PC-9 (cell line): ENCODE measurements at regions not wholly inside any gene's neighbourhood (a gene's known extent, or its start where the extent isn't known, plus 50 kb on each side); places are given as distances from the start of the nearest gene placed in this dataset.
"Not testable (repeated sequence)": the region's sequence is repeated elsewhere in the genome, so short reads cannot be mapped to it uniquely, and the experiment has no call there.

Experiments used
- BruUV-seq: library from RNA; stranded (reverse); fragments of 400-500 nt; replicated peaks from 2 replicates; lab custom pipeline; 2021; lab: Mats Ljungman, UMichigan
- CTCF ChIA-PET: fragments of 300-600 bp; sonication (Branson Sonifier 250); formaldehyde crosslinking; loops from one replicate; lab custom pipeline; 2022; ENCODE audit warnings: antibody characterized with exemption; lab: Charles Lee
- POLR2A ChIA-PET: fragments of 300-600 bp; sonication (Branson Sonifier 250); formaldehyde crosslinking; loops from one replicate; lab custom pipeline; 2022; ENCODE audit warnings: antibody characterized with exemption; ENCODE audit not compliant: unreplicated experiment; lab: Charles Lee
- DNase-seq, 2 experiments: peaks; one replicate each; pipeline versions ENCODE4 v3.0.0 to v3.0.0-alpha.2; 2015 to 2022; ENCODE audit warnings: mixed read lengths in 1 of 2
- H2AFZ ChIP-seq: fragments of 200-600 bp; sonication (generic); 2 replicates; pipeline ENCODE4 v1.8.1; 2017; ENCODE audit warnings: antibody characterized with exemption
- H3F3A ChIP-seq: fragments of 200-600 bp; sonication (generic); 2 replicates; pipeline ENCODE4 v1.8.1; 2017; ENCODE audit warnings: antibody characterized with exemption, mild to moderate bottlenecking, low read depth; ENCODE audit not compliant: insufficient read depth
- H3K27ac ChIP-seq: fragments of 200-600 bp; sonication (generic); 2 replicates; pipeline ENCODE4 v1.6.1; 2016; ENCODE audit warnings: mixed run types
- H3K27me3 ChIP-seq: fragments of 200-600 bp; sonication (generic); 2 replicates; pipeline ENCODE4 v1.6.1; 2016; ENCODE audit warnings: low read depth, mixed run types; ENCODE audit not compliant: insufficient read depth
- H3K36me3 ChIP-seq: fragments of 200-600 bp; sonication (generic); 2 replicates; pipeline ENCODE4 v1.6.1; 2016; ENCODE audit warnings: low read depth, mixed run types
- H3K4me1 ChIP-seq: fragments of 200-600 bp; sonication (generic); replicated peaks from 2 replicates; pipeline ENCODE4 v1.6.1; 2016; ENCODE audit warnings: mixed run types; ENCODE audit not compliant: insufficient read depth
- H3K4me2 ChIP-seq: fragments of 200-600 bp; sonication (generic); 2 replicates; pipeline ENCODE4 v1.6.1; 2017; ENCODE audit warnings: mixed run types
- H3K4me3 ChIP-seq: fragments of 200-600 bp; sonication (generic); 2 replicates; pipeline ENCODE4 v1.6.1; 2016; ENCODE audit warnings: mixed run types
- H3K79me2 ChIP-seq: fragments of 200-600 bp; sonication (generic); 2 replicates; pipeline ENCODE4 v1.6.1; 2017; ENCODE audit warnings: low read depth, mixed run types
- H3K9me2 ChIP-seq: fragments of 200-600 bp; sonication (generic); 2 replicates; pipeline ENCODE4 v1.8.1; 2017; ENCODE audit warnings: mild to moderate bottlenecking; ENCODE audit not compliant: insufficient read depth
- H3K9me3 ChIP-seq: fragments of 200-600 bp; sonication (generic); 2 replicates; pipeline ENCODE4 v1.8.1; 2016; ENCODE audit warnings: low read depth; ENCODE audit not compliant: insufficient read depth
- H4K20me1 ChIP-seq: fragments of 200-600 bp; sonication (generic); 2 replicates; pipeline ENCODE4 v1.8.1; 2017; ENCODE audit not compliant: insufficient read depth
- EZH2 ChIP-seq: fragments of 200-600 bp; sonication (generic); IDR thresholded peaks from 2 replicates; pipeline ENCODE4 v1.8.0; 2017; ENCODE audit warnings: antibody characterized with exemption, low read depth
- intact Hi-C: fragments of 100-400 bp; cut with micrococcal nuclease; formaldehyde crosslinking; loops from one replicate; pipeline ENCODE4 v1.10.0; 2022; ENCODE audit not compliant: unreplicated experiment
- TF ChIP-seq, protein P1 (sequence below): fragments of 200-600 bp; sonication (generic); conservative IDR thresholded peaks from 2 replicates; pipeline ENCODE4 v1.6.1; 2017; ENCODE audit warnings: mixed run types, antibody characterized with exemption, mild to moderate bottlenecking, moderate library complexity

GRCh38 chr7:113030489-113030888 lies 56.1 kb downstream of the GPR85 start:
- ChIA-PET CTCF (no interaction called here), POLR2A (no interaction called here)
- H3K4me3 ChIP-seq = no peak overlapping the region
- intact Hi-C loops = no loop called here
- H3K27me3 ChIP-seq = no peaks in the 10 kb centered on the region
- no peak overlapping the region for H3K4me2 ChIP-seq
- H2AFZ ChIP-seq = no peak overlapping the region
- no TSS peak for BruUV-seq
- no peaks in the 10 kb centered on the region for H3K79me2 ChIP-seq
- H3K9me2 ChIP-seq = no peaks in the 10 kb centered on the region
- no peaks in the 10 kb centered on the region for H3F3A ChIP-seq
- no peaks in the 10 kb centered on the region for H3K9me3 ChIP-seq
- H3K4me1 ChIP-seq = no peaks in the 10 kb centered on the region
- no peak for TF ChIP-seq EZH2
- TF ChIP-seq, protein P1, sequence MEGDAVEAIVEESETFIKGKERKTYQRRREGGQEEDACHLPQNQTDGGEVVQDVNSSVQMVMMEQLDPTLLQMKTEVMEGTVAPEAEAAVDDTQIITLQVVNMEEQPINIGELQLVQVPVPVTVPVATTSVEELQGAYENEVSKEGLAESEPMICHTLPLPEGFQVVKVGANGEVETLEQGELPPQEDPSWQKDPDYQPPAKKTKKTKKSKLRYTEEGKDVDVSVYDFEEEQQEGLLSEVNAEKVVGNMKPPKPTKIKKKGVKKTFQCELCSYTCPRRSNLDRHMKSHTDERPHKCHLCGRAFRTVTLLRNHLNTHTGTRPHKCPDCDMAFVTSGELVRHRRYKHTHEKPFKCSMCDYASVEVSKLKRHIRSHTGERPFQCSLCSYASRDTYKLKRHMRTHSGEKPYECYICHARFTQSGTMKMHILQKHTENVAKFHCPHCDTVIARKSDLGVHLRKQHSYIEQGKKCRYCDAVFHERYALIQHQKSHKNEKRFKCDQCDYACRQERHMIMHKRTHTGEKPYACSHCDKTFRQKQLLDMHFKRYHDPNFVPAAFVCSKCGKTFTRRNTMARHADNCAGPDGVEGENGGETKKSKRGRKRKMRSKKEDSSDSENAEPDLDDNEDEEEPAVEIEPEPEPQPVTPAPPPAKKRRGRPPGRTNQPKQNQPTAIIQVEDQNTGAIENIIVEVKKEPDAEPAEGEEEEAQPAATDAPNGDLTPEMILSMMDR = no peak
- H3K27ac ChIP-seq = no peak overlapping the region
- no peaks in the 10 kb centered on the region for H4K20me1 ChIP-seq
- no peaks in the 10 kb centered on the region for H3K36me3 ChIP-seq
- DNase-seq = no peak

- DNase-seq = no peak
- Histone ChIP-seq H3K4me3 (no peak overlapping the region), H3K9me2 (no peaks in the 10 kb centered on the region), H3K36me3 (no peaks in the 10 kb centered on the region), H2AFZ (no peak overlapping the region), H3K79me2 (no peaks in the 10 kb centered on the region), H3K4me1 (no peaks in the 10 kb centered on the region), H4K20me1 (no peaks in the 10 kb centered on the region), H3K9me3 (no peaks in the 10 kb centered on the region), H3K27me3 (no peaks in the 10 kb centered on the region), H3K27ac (no peak overlapping the region), H3F3A (no peaks in the 10 kb centered on the region), H3K4me2 (no peak overlapping the region)
- BruUV-seq = no TSS peak
- intact Hi-C loops = no loop called here
- TF ChIP-seq, protein P1 = no peak
- TF ChIP-seq EZH2 = no peak
- ChIA-PET POLR2A (no interaction called here), CTCF (no interaction called here)
Measured at GRCh38 chr7:113026941-113027340, 59.7 kb downstream of the GPR85 start.

GRCh38 chr7:113017144-113017857 lies 69.3 kb downstream of the GPR85 start:
- H4K20me1 ChIP-seq, H3K27me3 ChIP-seq, H3K9me3 ChIP-seq, H3K4me2 ChIP-seq, H3K4me1 ChIP-seq, H3K36me3 ChIP-seq, H2AFZ ChIP-seq, DNase-seq, H3K4me3 ChIP-seq, H3K27ac ChIP-seq, POLR2A ChIA-PET, H3F3A ChIP-seq, H3K79me2 ChIP-seq, H3K9me2 ChIP-seq, BruUV-seq: not testable (repeated sequence)
- intact Hi-C loops = loop anchor here (10.0 kb wide), 1 partner anchor 138 kb away; no protein-coding TSS in a partner anchor
- CTCF ChIA-PET = interaction anchor here (0.6 kb wide), 1 partner anchor 61 kb away, joined by 4 read pairs; no protein-coding TSS in a partner anchor
